ENCODE measurements at regions not wholly inside any gene's neighbourhood (a gene's known extent, or its start where the extent isn't known, plus 50 kb on each side); places are given as distances from the start of the nearest gene placed in this dataset.

DNA sequence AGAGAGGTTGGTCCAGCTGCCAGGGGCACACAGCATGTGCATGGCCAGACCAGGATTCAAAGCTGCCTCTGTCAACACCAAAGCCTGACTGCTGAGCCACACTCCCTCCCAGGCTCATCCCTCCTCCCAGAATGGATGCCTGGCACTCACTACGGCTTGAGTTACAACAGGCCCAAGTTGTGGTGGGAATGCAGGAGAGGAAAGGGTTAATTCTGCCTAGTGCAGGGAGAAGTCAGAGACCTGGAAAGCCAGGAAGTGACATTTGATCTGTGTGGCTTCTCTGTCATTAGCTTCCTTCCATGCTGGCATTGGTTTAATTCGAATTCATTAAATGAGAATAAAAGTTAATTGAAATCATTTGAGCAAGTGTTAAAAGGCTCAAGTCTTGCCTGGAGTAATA, 150.0 kb downstream of the NSG2 start:
- Histone ChIP-seq H3K4me3 (no peak overlapping the region), H3K36me3 (no peaks in the 10 kb centered on the region), H3K9me3 (peaks cover 0 to 3% (median 0%) of the 10 kb centered on the region in 8 donors), H3K4me1 (no peaks in the 10 kb centered on the region), H3K27me3 (replicated peaks in 1 of 7) (peaks cover 0 to 26% (median 0%) of the 10 kb centered on the region in 7 donors), H3K27ac (no peak overlapping the region)
- no peak for DNase-seq
- WGBS, 5 donors: 37 to 57% (median 40%) methylated on average over 2 of the region's 2 CpGs
- intact Hi-C loops (cut with DNase I; ENCODE audit: low total_unique reads): no loop called here
- TF ChIP-seq, protein P1, sequence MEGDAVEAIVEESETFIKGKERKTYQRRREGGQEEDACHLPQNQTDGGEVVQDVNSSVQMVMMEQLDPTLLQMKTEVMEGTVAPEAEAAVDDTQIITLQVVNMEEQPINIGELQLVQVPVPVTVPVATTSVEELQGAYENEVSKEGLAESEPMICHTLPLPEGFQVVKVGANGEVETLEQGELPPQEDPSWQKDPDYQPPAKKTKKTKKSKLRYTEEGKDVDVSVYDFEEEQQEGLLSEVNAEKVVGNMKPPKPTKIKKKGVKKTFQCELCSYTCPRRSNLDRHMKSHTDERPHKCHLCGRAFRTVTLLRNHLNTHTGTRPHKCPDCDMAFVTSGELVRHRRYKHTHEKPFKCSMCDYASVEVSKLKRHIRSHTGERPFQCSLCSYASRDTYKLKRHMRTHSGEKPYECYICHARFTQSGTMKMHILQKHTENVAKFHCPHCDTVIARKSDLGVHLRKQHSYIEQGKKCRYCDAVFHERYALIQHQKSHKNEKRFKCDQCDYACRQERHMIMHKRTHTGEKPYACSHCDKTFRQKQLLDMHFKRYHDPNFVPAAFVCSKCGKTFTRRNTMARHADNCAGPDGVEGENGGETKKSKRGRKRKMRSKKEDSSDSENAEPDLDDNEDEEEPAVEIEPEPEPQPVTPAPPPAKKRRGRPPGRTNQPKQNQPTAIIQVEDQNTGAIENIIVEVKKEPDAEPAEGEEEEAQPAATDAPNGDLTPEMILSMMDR (IDR thresholded peaks at IDR 0.05 in 8 of 11, conservative IDR thresholded peaks at IDR 0.05 in 3 of 11): no peak
- TF ChIP-seq POLR2A (IDR thresholded peaks at IDR 0.05): no peak
- no peak for TF ChIP-seq POLR2AphosphoS5 (IDR thresholded peaks at IDR 0.05)

DNA sequence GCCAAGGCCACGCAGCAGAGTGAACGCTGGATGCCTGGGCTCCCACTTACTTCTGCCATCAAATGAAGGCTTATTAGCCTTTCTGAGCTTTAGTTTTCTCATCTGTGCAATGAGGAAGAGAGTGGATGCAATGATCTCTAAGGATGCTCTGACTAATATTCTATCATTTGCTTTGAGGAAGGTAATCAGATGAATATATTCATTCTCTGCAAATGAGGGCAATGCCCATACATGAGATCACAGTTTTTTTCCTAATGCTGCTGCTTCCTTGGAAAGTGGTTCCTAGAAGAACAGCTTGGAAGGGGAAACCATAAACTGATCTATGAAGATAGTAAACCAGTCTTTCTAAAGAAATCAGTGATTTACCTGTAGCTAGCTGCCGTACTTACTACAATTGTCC, 152.4 kb downstream of the NSG2 start:
- Histone ChIP-seq H3K36me3 (no peaks in the 10 kb centered on the region), H3K27me3 (replicated peaks in 1 of 7) (peaks cover 0 to 13% (median 0%) of the 10 kb centered on the region in 7 donors), H3K4me1 (no peaks in the 10 kb centered on the region), H3K27ac (no peak overlapping the region), H3K9me3 (peaks cover 0 to 15% (median 0%) of the 10 kb centered on the region in 8 donors), H3K4me3 (no peak overlapping the region)
- DNase-seq: no peak
- WGBS, 5 donors: 85 to 91% (median 86%) methylated on average over 3 of the region's 3 CpGs
- intact Hi-C loops (cut with DNase I; ENCODE audit: low total_unique reads): no loop called here
- TF ChIP-seq POLR2A (IDR thresholded peaks at IDR 0.05) (no peak), POLR2AphosphoS5 (IDR thresholded peaks at IDR 0.05) (no peak)
- TF ChIP-seq, protein P1 (IDR thresholded peaks at IDR 0.05 in 8 of 11, conservative IDR thresholded peaks at IDR 0.05 in 3 of 11): no peak

DNA sequence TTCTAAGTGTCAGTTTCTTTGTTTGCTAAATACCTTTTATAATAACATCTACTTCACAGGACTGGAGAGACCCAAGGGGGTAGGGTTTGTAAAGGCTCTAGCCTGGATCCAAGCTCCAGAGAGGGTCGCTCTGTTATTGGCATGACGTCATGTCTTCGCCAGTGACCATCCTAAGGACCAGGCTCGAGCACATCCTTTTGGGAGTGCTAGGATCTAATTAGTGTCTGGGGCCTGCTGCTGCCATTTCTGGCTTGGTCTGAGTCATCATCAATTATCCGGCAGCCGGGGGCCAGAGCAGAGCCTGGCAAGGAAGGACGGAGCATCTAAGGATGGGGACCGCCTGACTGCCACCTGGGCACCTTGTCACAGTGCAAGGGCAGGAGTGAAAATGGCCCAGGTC, 153.0 kb downstream of the NSG2 start:
- TF ChIP-seq POLR2AphosphoS5 (IDR thresholded peaks at IDR 0.05) (no peak), POLR2A (IDR thresholded peaks at IDR 0.05) (no peak)
- TF ChIP-seq, protein P1 (IDR thresholded peaks at IDR 0.05 in 8 of 11, conservative IDR thresholded peaks at IDR 0.05 in 3 of 11): no peak
- WGBS, 5 donors: 79 to 88% (median 84%) methylated on average over 8 of the region's 8 CpGs

DNA sequence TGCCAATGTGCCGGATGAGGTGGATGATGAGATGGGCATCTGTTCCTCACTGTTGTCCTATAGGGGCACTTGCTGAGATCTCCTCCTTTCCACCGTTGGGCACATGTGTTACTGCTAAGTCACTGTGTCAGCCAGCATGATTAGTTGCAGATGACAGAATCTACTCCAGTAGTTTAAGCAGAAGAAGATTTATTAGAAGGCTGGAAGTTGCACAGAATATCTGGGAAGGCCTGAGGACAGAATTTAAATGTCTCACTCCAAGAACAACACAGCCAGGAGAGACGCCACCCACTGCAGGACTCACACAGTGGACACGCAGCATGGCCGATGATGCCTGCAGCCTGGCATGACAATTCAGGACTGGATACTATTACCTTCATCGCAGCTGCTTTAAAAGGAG, 157.5 kb downstream of the NSG2 start:
- TF ChIP-seq POLR2A (IDR thresholded peaks at IDR 0.05) (no peak), POLR2AphosphoS5 (IDR thresholded peaks at IDR 0.05) (no peak)
- TF ChIP-seq, protein P1 (IDR thresholded peaks at IDR 0.05 in 8 of 11, conservative IDR thresholded peaks at IDR 0.05 in 3 of 11): no peak
- Histone ChIP-seq H3K9me3 (peaks cover 0 to 15% (median 0%) of the 10 kb centered on the region in 8 donors), H3K27me3 (replicated peaks in 1 of 7) (peaks cover 0 to 14% (median 0%) of the 10 kb centered on the region in 7 donors), H3K36me3 (no peaks in the 10 kb centered on the region), H3K4me1 (no peaks in the 10 kb centered on the region), H3K27ac (no peak overlapping the region), H3K4me3 (no peak overlapping the region)
- 80 to 90% (median 84%) methylated on average over 6 of the region's 6 CpGs for WGBS, 5 donors
- intact Hi-C loops (cut with DNase I; ENCODE audit: low total_unique reads): no loop called here
- DNase-seq: no peak

More for the DNA sequence above, 153.0 kb downstream of the NSG2 start:
- DNase-seq: no peak
- Histone ChIP-seq H3K36me3 (no peaks in the 10 kb centered on the region), H3K27me3 (replicated peaks in 1 of 7) (peaks cover 0 to 13% (median 0%) of the 10 kb centered on the region in 7 donors), H3K9me3 (peaks cover 0 to 15% (median 0%) of the 10 kb centered on the region in 8 donors), H3K27ac (no peak overlapping the region), H3K4me3 (no peak overlapping the region), H3K4me1 (no peaks in the 10 kb centered on the region)
- intact Hi-C loops (cut with DNase I; ENCODE audit: low total_unique reads): no loop called here
